ENCODE measurements at regions not wholly inside any gene's neighbourhood (a gene's known extent, or its start where the extent isn't known, plus 50 kb on each side); places are given as distances from the start of the nearest gene placed in this dataset.

GRCh38 chr3:23103764-23104163 lies 99.4 kb upstream of the UBE2E2 start:
- no TSS peak for BruUV-seq (replicated peaks)
- dilution Hi-C loops (cut with MboI; ENCODE audit: extremely low pct_ligation_motif_present, low sequenced_read_pairs) (no loop called here), intact Hi-C loops (cut with micrococcal nuclease) (loop anchor here (5.0 kb wide), 1 partner anchor 86 kb away; no protein-coding TSS in a partner anchor)
- H2AFZ ChIP-seq (ENCODE audit: low read depth, low read length), result no peak overlapping the region
- DNase-seq (ENCODE audit: low read depth, low spot score), result no peak
- H3K27me3 ChIP-seq (ENCODE audit: control insufficient read depth in 2 of 2, insufficient read depth in 2 of 2, low read length in 2 of 2), result no peaks in the 10 kb centered on the region
- H3K27ac ChIP-seq (ENCODE audit: insufficient read depth, low read depth, low read length), result no peak overlapping the region
- no peaks in the 10 kb centered on the region for H3K36me3 ChIP-seq (ENCODE audit: control insufficient read depth in 2 of 2, extremely low read depth in 1 of 2, insufficient read depth in 2 of 2, low read length in 2 of 2)
- no peak overlapping the region for H3K4me2 ChIP-seq (ENCODE audit: insufficient read depth, low read length)
- H3K9ac ChIP-seq (replicated peaks; ENCODE audit: extremely low read depth, insufficient read depth, low read length), result no peak overlapping the region
- no peaks in the 10 kb centered on the region for H3K9me1 ChIP-seq (replicated peaks; ENCODE audit: control insufficient read depth, extremely low read depth, insufficient read depth, low read length)
- H3K4me3 ChIP-seq (replicated peaks in 1 of 3; ENCODE audit: insufficient read depth in 1 of 3, low read depth in 1 of 3, low read length in 3 of 3), result no peak overlapping the region
- ChIA-PET POLR2A (no interaction called here), CTCF (interaction anchor here (1.1 to 2.0 kb wide), 2 partner anchors 24 to 34 kb away, joined by 3 to 4 read pairs; no protein-coding TSS in a partner anchor)
- H3K9me3 ChIP-seq (replicated peaks; ENCODE audit: control insufficient read depth, insufficient read depth, low read length), result no peaks in the 10 kb centered on the region
- H3K4me1 ChIP-seq (ENCODE audit: control insufficient read depth, extremely low read depth, insufficient read depth, low read length), result peaks cover 30% of the 10 kb centered on the region
- H3K79me2 ChIP-seq (ENCODE audit: control insufficient read depth, insufficient read depth, low read length), result no peaks in the 10 kb centered on the region
- no peak for TF ChIP-seq MAX (IDR thresholded peaks at IDR 0.05; ENCODE audit: insufficient read depth, insufficient read length)
- no peak for FAIRE-seq
- H4K20me1 ChIP-seq (replicated peaks; ENCODE audit: control insufficient read depth, extremely low read depth, insufficient read depth, low read length), result no peaks in the 10 kb centered on the region

- CTCF ChIA-PET, result interaction anchor here (1.1 to 2.0 kb wide), 2 partner anchors 25 to 33 kb away, joined by 3 to 4 read pairs; no protein-coding TSS in a partner anchor
- H3K4me2 ChIP-seq (ENCODE audit: insufficient read depth, low read length), result peak overlapping the region; percentile 50
- no peaks in the 10 kb centered on the region for H4K20me1 ChIP-seq (replicated peaks; ENCODE audit: control insufficient read depth, extremely low read depth, insufficient read depth, low read length)
- no TSS peak for BruUV-seq (replicated peaks)
- no peaks in the 10 kb centered on the region for H3K27me3 ChIP-seq (ENCODE audit: control insufficient read depth in 2 of 2, insufficient read depth in 2 of 2, low read length in 2 of 2)
- H2AFZ ChIP-seq (ENCODE audit: low read depth, low read length), result no peak overlapping the region
- H3K27ac ChIP-seq (ENCODE audit: insufficient read depth, low read depth, low read length), result no peak overlapping the region
- FAIRE-seq (peak; percentile 71), DNase-seq (ENCODE audit: low read depth, low spot score) (peak; percentile 47)
- intact Hi-C loops (cut with micrococcal nuclease), result no loop called here
- H3K36me3 ChIP-seq (ENCODE audit: control insufficient read depth in 2 of 2, extremely low read depth in 1 of 2, insufficient read depth in 2 of 2, low read length in 2 of 2), result no peaks in the 10 kb centered on the region
- peaks cover 17% of the 10 kb centered on the region for H3K4me1 ChIP-seq (ENCODE audit: control insufficient read depth, extremely low read depth, insufficient read depth, low read length)
- POLR2A ChIA-PET, result no interaction called here
- no peak overlapping the region for H3K4me3 ChIP-seq (replicated peaks in 1 of 3; ENCODE audit: insufficient read depth in 1 of 3, low read depth in 1 of 3, low read length in 3 of 3)
- no peak overlapping the region for H3K9ac ChIP-seq (replicated peaks; ENCODE audit: extremely low read depth, insufficient read depth, low read length)
- TF ChIP-seq MAX (IDR thresholded peaks at IDR 0.05; ENCODE audit: insufficient read depth, insufficient read length) (no peak), GATA2 (IDR thresholded peaks at IDR 0.05; ENCODE audit: insufficient read depth, insufficient read length, low read depth, low read length) (no peak), POLR2A (IDR thresholded peaks at IDR 0.05; ENCODE audit: low read depth, low read length) (no peak), CTCF (IDR thresholded peaks at IDR 0.05; ENCODE audit: extremely low read depth in 1 of 2, insufficient read depth in 1 of 2, low read depth in 1 of 2, low read length in 2 of 2) (no peak), EZH2 (IDR thresholded peaks at IDR 0.05; ENCODE audit: borderline replicate concordance, low read depth, low read length, severe bottlenecking) (no peak)
- dilution Hi-C loops (cut with MboI; ENCODE audit: extremely low pct_ligation_motif_present, low sequenced_read_pairs), result no loop called here
- H3K9me3 ChIP-seq (replicated peaks; ENCODE audit: control insufficient read depth, insufficient read depth, low read length), result no peaks in the 10 kb centered on the region
- H3K79me2 ChIP-seq (ENCODE audit: control insufficient read depth, insufficient read depth, low read length), result no peaks in the 10 kb centered on the region
- H3K9me1 ChIP-seq (replicated peaks; ENCODE audit: control insufficient read depth, extremely low read depth, insufficient read depth, low read length), result no peaks in the 10 kb centered on the region
Measured at GRCh38 chr3:23105048-23105447, 98.1 kb upstream of the UBE2E2 start.

Measured in endothelial cell of umbilical vein (primary cell).